Tibial nerve (tissue), 4 donors: ENCODE measurements at regions not wholly inside any gene's neighbourhood (a gene's known extent, or its start where the extent isn't known, plus 50 kb on each side); places are given as distances from the start of the nearest gene placed in this dataset.

Experiments
- DNase-seq, 2 donors: peaks; one replicate each; pipeline ENCODE4 v3.0.0-alpha.2; 2019; ENCODE audit warnings: low spot score in 2 of 2
- H3K27ac ChIP-seq, 4 donors: fragments of 200-600 bp; sonication (generic) in 3 of 4; one replicate each; pipeline ENCODE4 v1.5.1; 2017 to 2019; ENCODE audit warnings: mild to moderate bottlenecking in 1 of 4
- H3K27me3 ChIP-seq, 2 donors: fragments of 200-600 bp; sonication (generic) in 1 of 2; one replicate each; pipeline versions ENCODE4 v1.5.1 to v1.6.0; 2017 to 2019
- H3K36me3 ChIP-seq, 3 donors: fragments of 200-600 bp; sonication (generic); one replicate each; pipeline ENCODE4 v1.5.1; 2018 to 2019
- H3K4me1 ChIP-seq, 4 donors: fragments of 200-600 bp; sonication (generic) in 3 of 4; one replicate each; pipeline ENCODE4 v1.5.1; 2017 to 2019
- H3K4me3 ChIP-seq, 4 donors: fragments of 200-600 bp; sonication (generic) in 3 of 4; one replicate each; pipeline ENCODE4 v1.5.1; 2017 to 2019; ENCODE audit warnings: mild to moderate bottlenecking in 1 of 4, moderate library complexity in 1 of 4
- H3K9me3 ChIP-seq, 4 donors: fragments of 200-600 bp; sonication (generic) in 3 of 4; one replicate each; pipeline ENCODE4 v1.5.1; 2017 to 2019
- EP300 ChIP-seq, 2 donors: sonication (generic); formaldehyde crosslinking; IDR thresholded peaks; one replicate each; pipeline ENCODE4 v1.6.1; 2017; ENCODE audit warnings: antibody characterized with exemption in 2 of 2, mild to moderate bottlenecking in 1 of 2
- POLR2A ChIP-seq, 2 donors: fragments of 450-650 bp; IDR thresholded peaks; one replicate each; pipeline ENCODE4 v1.6.1; 2017; ENCODE audit warnings: antibody characterized with exemption in 2 of 2, mild to moderate bottlenecking in 2 of 2, moderate library complexity in 2 of 2
- WGBS, 2 donors: methylation state at CpG; one replicate each; pipeline ENCODE4 v1.1.5; 2018; 5-methylcytosine and 5-hydroxymethylcytosine counted together
- TF ChIP-seq, protein P1 (sequence below), 5 experiments: fragments of 200-600 bp in 3 of 5; fragments of 450-650 bp in 2 of 5; sonication (generic) in 3 of 5; IDR thresholded peaks; one replicate each; pipeline ENCODE4 v1.5.1; 2016 to 2019; ENCODE audit warnings: antibody characterized with exemption in 5 of 5, mild to moderate bottlenecking in 3 of 5, moderate library complexity in 2 of 5

DNA sequence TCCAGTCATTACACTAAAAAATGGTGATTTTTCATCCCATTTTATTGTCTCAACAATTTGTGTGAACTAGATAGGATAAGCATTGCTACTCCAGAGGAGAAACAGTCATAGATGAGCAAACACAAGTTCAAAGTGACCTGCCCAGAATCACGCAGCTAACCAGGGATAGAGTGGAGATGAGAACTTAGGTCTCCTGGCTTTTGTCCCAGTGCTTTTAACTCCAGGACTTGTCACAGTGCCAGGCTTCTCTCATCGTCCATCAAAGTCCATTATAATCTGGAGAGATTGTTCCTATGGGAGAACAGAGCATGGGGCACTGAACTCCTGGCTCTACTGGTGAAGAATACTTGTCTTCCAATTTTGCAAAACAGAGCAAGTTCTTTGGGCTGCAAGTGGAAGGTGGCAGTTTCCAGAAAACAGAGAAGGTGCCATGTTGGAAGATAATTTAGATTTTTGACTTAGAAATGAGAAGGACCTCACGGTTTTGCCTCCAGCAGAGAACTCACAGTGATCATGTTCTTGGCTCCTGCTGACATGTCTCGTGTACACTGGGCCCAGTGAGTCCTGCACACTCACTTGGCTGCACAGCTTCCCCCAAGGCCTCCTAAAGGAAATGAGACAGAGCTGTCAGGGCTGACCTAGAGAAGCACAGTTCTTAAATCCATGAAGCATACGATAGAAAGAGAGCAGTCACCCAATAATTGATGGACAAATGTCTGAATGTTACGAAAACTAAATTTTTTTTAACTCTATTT, 322.9 kb upstream of the NRP1 start:
- DNase-seq: no peak
- H3K36me3 ChIP-seq: no peaks in the 10 kb centered on the region
- H3K4me1 ChIP-seq: peaks cover 0 to 11% (median 0%) of the 10 kb centered on the region in 4 donors
- no peak overlapping the region for H3K4me3 ChIP-seq
- no peak overlapping the region for H3K27ac ChIP-seq
- H3K9me3 ChIP-seq: peaks cover 0 to 10% (median 0%) of the 10 kb centered on the region in 4 donors
- WGBS, 2 donors: 73 to 79% methylated on average over 6 of the region's 6 CpGs
- H3K27me3 ChIP-seq: no peaks in the 10 kb centered on the region
- TF ChIP-seq, protein P1, sequence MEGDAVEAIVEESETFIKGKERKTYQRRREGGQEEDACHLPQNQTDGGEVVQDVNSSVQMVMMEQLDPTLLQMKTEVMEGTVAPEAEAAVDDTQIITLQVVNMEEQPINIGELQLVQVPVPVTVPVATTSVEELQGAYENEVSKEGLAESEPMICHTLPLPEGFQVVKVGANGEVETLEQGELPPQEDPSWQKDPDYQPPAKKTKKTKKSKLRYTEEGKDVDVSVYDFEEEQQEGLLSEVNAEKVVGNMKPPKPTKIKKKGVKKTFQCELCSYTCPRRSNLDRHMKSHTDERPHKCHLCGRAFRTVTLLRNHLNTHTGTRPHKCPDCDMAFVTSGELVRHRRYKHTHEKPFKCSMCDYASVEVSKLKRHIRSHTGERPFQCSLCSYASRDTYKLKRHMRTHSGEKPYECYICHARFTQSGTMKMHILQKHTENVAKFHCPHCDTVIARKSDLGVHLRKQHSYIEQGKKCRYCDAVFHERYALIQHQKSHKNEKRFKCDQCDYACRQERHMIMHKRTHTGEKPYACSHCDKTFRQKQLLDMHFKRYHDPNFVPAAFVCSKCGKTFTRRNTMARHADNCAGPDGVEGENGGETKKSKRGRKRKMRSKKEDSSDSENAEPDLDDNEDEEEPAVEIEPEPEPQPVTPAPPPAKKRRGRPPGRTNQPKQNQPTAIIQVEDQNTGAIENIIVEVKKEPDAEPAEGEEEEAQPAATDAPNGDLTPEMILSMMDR (IDR thresholded peaks at IDR 0.05): no peak
- TF ChIP-seq EP300 (IDR thresholded peaks at IDR 0.05): no peak
- no peak for TF ChIP-seq POLR2A (IDR thresholded peaks at IDR 0.05)

DNA sequence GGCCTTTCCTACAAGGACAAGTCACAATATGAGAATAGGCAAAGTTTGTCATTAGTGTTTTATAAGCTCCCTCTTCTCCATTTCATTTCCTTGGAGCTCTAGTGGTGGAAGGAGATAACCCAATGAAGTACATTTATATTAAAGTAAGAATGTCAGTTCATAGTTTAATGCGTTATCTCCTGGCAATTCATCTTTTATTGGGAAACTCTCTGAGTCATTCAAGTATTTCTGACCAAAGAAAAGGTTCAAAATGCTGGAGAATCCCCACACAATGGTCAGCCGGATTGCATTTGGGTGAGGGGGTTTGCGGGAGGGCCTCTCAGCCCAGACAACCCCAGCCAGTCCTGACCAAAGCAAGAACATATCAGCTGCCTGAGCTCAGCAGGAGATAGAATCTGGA, 321.5 kb upstream of the NRP1 start:
- peaks cover 0 to 10% (median 0%) of the 10 kb centered on the region in 4 donors for H3K9me3 ChIP-seq
- no peaks in the 10 kb centered on the region for H3K4me1 ChIP-seq
- H3K27ac ChIP-seq: no peak overlapping the region
- WGBS, 2 donors: 87 to 90% methylated on average over 3 of the region's 3 CpGs
- no peak for DNase-seq
- TF ChIP-seq POLR2A (IDR thresholded peaks at IDR 0.05): no peak
- TF ChIP-seq, protein P1 (IDR thresholded peaks at IDR 0.05): no peak
- no peak for TF ChIP-seq EP300 (IDR thresholded peaks at IDR 0.05)
- no peaks in the 10 kb centered on the region for H3K36me3 ChIP-seq
- H3K4me3 ChIP-seq: no peak overlapping the region
- no peaks in the 10 kb centered on the region for H3K27me3 ChIP-seq

DNA sequence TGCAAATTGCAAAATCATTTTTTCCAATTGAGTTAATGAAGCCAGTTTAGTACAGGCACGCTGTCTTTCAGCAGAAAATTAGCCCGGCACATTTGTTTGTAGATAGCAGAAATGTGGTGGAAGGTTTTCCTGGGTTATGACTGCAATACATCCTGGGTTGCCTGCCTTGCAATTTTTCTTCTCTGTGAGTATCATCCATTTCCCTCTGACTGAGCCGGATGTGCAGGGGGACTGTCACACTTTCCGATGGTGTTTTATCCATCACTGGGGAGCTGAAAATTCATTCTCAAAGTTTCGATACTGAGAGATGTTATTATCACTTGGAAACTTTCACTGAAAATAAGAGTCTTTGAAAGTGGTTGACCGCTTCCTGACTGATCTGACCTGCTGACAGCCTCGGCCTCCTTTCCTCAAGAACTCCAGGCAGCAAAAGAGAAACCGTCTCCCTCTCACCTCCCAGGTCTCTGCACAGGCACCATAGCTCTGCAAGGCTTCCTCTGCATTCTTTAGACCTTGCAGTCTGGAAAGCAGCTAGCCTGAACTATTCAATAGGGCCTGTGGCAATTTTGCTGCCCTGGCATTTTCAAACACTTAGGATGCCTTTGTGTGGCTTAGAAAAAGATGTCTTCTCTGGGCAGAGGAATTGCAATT, 320.8 kb upstream of the NRP1 start:
- WGBS, 2 donors: 68 to 71% methylated on average over 8 of the region's 8 CpGs
- no peak overlapping the region for H3K27ac ChIP-seq
- no peaks in the 10 kb centered on the region for H3K27me3 ChIP-seq
- no peak overlapping the region for H3K4me3 ChIP-seq
- no peak for DNase-seq
- TF ChIP-seq, protein P1 (IDR thresholded peaks at IDR 0.05): no peak
- TF ChIP-seq EP300 (IDR thresholded peaks at IDR 0.05) (no peak), POLR2A (IDR thresholded peaks at IDR 0.05) (no peak)
- no peaks in the 10 kb centered on the region for H3K36me3 ChIP-seq
- H3K4me1 ChIP-seq: no peaks in the 10 kb centered on the region
- H3K9me3 ChIP-seq: peaks cover 0 to 10% (median 0%) of the 10 kb centered on the region in 4 donors

DNA sequence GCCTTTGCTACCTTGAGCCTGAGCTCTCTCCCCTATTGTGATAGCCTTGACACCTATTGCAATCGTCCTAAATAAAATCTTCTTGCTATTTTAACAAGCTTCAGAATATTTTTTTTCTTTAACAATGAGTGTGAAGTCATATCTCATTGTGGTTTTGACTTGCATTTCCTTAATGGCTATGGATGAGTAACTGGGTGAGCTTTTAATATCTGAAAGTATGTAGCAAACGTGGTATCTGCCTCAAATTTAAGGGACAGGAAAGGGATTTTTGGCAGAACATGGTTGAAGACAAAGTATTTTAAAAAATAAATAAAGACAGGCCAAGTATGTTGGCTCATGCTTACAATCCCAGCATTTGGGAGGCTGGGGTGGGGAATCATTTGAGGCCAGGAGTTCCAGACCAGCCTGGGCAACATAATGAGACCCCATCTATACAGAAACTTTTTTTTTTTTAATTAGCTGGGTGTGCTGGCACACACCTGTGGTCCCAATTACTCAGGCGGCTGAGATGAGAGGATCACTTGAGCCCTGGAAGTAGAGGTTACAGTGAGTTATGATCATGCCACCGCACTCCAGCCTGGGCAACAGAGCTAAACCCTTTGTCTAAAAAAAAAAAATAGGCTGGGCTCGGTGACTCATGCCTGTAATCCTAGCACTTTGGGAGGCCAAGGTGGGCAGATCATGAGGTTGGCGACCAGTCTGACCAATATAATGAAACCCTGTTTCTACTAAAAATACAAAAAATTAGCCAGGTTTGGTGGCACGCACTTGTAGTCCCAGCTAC, 319.3 kb upstream of the NRP1 start:
- Histone ChIP-seq H3K27ac (no peak overlapping the region), H3K4me3 (no peak overlapping the region), H3K27me3 (no peaks in the 10 kb centered on the region), H3K9me3 (peaks cover 0 to 16% (median 0%) of the 10 kb centered on the region in 4 donors), H3K4me1 (no peaks in the 10 kb centered on the region), H3K36me3 (no peaks in the 10 kb centered on the region)
- no peak for DNase-seq
- WGBS, 2 donors: 87 to 88% methylated on average over 7 of the region's 7 CpGs
- TF ChIP-seq POLR2A (IDR thresholded peaks at IDR 0.05) (no peak), EP300 (IDR thresholded peaks at IDR 0.05) (no peak)
- TF ChIP-seq, protein P1 (IDR thresholded peaks at IDR 0.05): no peak
